ENCODE measurements at regions not wholly inside any gene's neighbourhood (a gene's known extent, or its start where the extent isn't known, plus 50 kb on each side); places are given as distances from the start of the nearest gene placed in this dataset.

DNA sequence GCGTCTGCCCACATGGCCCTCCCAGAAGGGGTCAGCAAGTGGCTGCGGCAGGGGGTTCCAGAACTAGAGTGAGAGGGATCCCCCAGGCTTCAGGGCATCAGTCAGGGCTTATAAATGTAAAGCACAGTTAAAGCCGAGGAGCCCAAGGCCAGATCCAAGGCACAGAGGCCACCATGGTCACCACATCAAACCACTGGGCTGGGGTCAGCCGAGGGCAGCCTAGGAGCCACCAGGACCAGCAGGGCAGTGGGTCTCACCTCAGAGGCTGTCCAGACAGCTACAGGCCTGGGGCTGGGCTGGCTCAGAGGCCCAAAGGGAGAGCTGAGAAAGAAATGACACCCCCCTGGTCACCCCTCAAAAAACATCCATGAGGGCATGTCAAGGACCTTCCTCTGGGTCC is 188.5 kb downstream of the INHBB start:
- no TSS peak for BruUV-seq (replicated peaks)
- TF ChIP-seq, protein P1, sequence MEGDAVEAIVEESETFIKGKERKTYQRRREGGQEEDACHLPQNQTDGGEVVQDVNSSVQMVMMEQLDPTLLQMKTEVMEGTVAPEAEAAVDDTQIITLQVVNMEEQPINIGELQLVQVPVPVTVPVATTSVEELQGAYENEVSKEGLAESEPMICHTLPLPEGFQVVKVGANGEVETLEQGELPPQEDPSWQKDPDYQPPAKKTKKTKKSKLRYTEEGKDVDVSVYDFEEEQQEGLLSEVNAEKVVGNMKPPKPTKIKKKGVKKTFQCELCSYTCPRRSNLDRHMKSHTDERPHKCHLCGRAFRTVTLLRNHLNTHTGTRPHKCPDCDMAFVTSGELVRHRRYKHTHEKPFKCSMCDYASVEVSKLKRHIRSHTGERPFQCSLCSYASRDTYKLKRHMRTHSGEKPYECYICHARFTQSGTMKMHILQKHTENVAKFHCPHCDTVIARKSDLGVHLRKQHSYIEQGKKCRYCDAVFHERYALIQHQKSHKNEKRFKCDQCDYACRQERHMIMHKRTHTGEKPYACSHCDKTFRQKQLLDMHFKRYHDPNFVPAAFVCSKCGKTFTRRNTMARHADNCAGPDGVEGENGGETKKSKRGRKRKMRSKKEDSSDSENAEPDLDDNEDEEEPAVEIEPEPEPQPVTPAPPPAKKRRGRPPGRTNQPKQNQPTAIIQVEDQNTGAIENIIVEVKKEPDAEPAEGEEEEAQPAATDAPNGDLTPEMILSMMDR (conservative IDR thresholded peaks at IDR 0.05; ENCODE audit: low read depth, low read length) = no peak
- no peak for TF ChIP-seq EZH2 (IDR thresholded peaks at IDR 0.05; ENCODE audit: borderline replicate concordance, low read depth, low read length, poor library complexity, severe bottlenecking)
- POLR2A ChIA-PET (ENCODE audit: low non-redundant PET) = no interaction called here
- CTCF ChIA-PET = no interaction called here
- no peaks in the 10 kb centered on the region for H3K9me3 ChIP-seq (ENCODE audit: low read depth, low read length, poor library complexity, severe bottlenecking)
- intact Hi-C loops (cut with micrococcal nuclease; ENCODE audit: unreplicated experiment) = no loop called here
- no peaks in the 10 kb centered on the region for H3K36me3 ChIP-seq (ENCODE audit: insufficient read depth, low read length, poor library complexity, severe bottlenecking)
- no peak overlapping the region for H3K4me3 ChIP-seq (ENCODE audit: low read depth, low read length, poor library complexity, severe bottlenecking)
- H3K4me1 ChIP-seq (ENCODE audit: insufficient read depth, low read length, poor library complexity, severe bottlenecking) = no peaks in the 10 kb centered on the region
- H3K27ac ChIP-seq (ENCODE audit: low read depth, low read length, poor library complexity, severe bottlenecking) = no peak overlapping the region
- H3K27me3 ChIP-seq (replicated peaks; ENCODE audit: insufficient read depth, low read depth, low read length, poor library complexity) = no peaks in the 10 kb centered on the region
- no peak for DNase-seq (ENCODE audit: low spot score)

DNA sequence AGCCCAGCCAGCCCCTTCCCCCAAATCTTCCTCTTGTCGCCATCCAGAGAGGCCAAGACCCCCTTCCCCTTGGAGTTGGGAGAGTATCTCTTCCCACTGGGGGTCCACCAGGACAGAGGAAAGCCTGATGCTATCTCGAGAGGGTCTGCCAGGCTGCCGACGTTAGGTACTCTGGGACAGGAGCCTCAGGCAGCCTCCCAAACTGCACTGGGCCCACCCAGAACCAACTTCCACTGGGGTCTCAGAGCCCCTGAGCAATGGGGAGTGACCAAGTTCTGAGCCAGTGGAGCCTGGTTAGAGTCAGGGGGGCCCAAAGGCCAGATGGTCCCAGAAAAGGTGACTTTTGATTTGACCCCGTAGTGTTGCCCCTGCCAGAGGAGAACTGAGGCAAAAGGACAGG is 189.1 kb downstream of the INHBB start:
- H3K4me3 ChIP-seq (ENCODE audit: low read depth, low read length, poor library complexity, severe bottlenecking) = no peak overlapping the region
- no peak for DNase-seq (ENCODE audit: low spot score)
- ChIA-PET CTCF (no interaction called here), POLR2A (ENCODE audit: low non-redundant PET) (no interaction called here)
- no peak overlapping the region for H3K27ac ChIP-seq (ENCODE audit: low read depth, low read length, poor library complexity, severe bottlenecking)
- intact Hi-C loops (cut with micrococcal nuclease; ENCODE audit: unreplicated experiment) = no loop called here
- H3K4me1 ChIP-seq (ENCODE audit: insufficient read depth, low read length, poor library complexity, severe bottlenecking) = peaks cover under 1% of the 10 kb centered on the region
- BruUV-seq (replicated peaks) = no TSS peak
- H3K27me3 ChIP-seq (replicated peaks; ENCODE audit: insufficient read depth, low read depth, low read length, poor library complexity) = no peaks in the 10 kb centered on the region
- no peaks in the 10 kb centered on the region for H3K9me3 ChIP-seq (ENCODE audit: low read depth, low read length, poor library complexity, severe bottlenecking)
- no peaks in the 10 kb centered on the region for H3K36me3 ChIP-seq (ENCODE audit: insufficient read depth, low read length, poor library complexity, severe bottlenecking)
- TF ChIP-seq, protein P1 (conservative IDR thresholded peaks at IDR 0.05; ENCODE audit: low read depth, low read length) = no peak
- no peak for TF ChIP-seq EZH2 (IDR thresholded peaks at IDR 0.05; ENCODE audit: borderline replicate concordance, low read depth, low read length, poor library complexity, severe bottlenecking)

DNA sequence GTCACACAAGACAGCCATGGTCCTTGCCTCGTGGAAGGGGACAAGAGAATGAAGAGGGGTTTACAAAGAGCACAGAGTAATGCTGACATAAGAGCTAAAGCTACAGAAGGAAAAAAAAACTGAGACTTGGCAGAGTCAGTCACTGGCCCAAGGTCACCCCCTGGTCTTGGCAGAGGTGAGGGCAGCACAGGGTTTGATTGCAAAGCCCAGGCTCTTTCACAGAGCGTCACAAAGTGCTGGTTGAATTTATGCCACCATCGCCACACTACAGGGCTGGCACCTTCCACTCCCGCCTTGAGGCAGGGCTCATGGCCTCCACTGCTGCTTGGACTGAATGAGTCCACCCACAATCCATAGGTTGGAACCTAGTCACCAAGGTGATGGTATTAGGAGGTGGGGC is 190.2 kb downstream of the INHBB start:
- intact Hi-C loops (cut with micrococcal nuclease; ENCODE audit: unreplicated experiment) = no loop called here
- CTCF ChIA-PET = no interaction called here

More for the DNA sequence above, 190.2 kb downstream of the INHBB start:
- TF ChIP-seq, protein P1 (conservative IDR thresholded peaks at IDR 0.05; ENCODE audit: low read depth, low read length) = no peak
- TF ChIP-seq EZH2 (IDR thresholded peaks at IDR 0.05; ENCODE audit: borderline replicate concordance, low read depth, low read length, poor library complexity, severe bottlenecking) = no peak
- no peaks in the 10 kb centered on the region for H3K9me3 ChIP-seq (ENCODE audit: low read depth, low read length, poor library complexity, severe bottlenecking)
- H3K27ac ChIP-seq (ENCODE audit: low read depth, low read length, poor library complexity, severe bottlenecking) = no peak overlapping the region
- no peak for DNase-seq (ENCODE audit: low spot score)
- H3K27me3 ChIP-seq (replicated peaks; ENCODE audit: insufficient read depth, low read depth, low read length, poor library complexity) = no peaks in the 10 kb centered on the region
- no peak overlapping the region for H3K4me3 ChIP-seq (ENCODE audit: low read depth, low read length, poor library complexity, severe bottlenecking)
- H3K4me1 ChIP-seq (ENCODE audit: insufficient read depth, low read length, poor library complexity, severe bottlenecking) = peaks cover 10% of the 10 kb centered on the region
- H3K36me3 ChIP-seq (ENCODE audit: insufficient read depth, low read length, poor library complexity, severe bottlenecking) = no peaks in the 10 kb centered on the region
- BruUV-seq (replicated peaks) = no TSS peak
- POLR2A ChIA-PET (ENCODE audit: low non-redundant PET) = no interaction called here
